GM21447 (cell line): ENCODE measurements at regions not wholly inside any gene's neighbourhood (a gene's known extent, or its start where the extent isn't known, plus 50 kb on each side); places are given as distances from the start of the nearest gene placed in this dataset.

Experiments used
- ATAC-seq: cut with Tn5 transposase; IDR thresholded peaks from one replicate; pipeline ENCODE4 v1.9.1; 2021; ENCODE audit not compliant: unreplicated experiment

DNA sequence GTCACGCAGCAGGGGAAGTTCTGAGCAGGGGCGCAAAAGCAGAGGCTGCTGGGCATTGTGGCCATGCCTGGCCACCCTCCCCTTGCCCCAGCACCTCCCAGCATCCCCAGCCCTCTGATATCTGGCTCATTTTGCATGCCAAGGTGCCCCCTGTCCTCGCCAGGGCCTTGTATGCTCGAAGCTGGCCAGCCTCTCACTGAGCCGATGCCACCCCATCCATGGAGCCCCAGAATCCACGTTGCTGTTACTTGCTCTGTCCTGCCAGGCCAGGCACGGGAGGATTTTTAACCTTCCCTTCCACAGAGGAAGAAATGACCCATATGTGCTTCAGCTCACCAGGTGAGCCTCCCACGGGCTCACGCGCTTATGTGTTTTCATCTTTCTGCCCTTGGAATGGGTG lies 413.4 kb downstream of the BCL11B start:
- ATAC-seq: no peak

DNA sequence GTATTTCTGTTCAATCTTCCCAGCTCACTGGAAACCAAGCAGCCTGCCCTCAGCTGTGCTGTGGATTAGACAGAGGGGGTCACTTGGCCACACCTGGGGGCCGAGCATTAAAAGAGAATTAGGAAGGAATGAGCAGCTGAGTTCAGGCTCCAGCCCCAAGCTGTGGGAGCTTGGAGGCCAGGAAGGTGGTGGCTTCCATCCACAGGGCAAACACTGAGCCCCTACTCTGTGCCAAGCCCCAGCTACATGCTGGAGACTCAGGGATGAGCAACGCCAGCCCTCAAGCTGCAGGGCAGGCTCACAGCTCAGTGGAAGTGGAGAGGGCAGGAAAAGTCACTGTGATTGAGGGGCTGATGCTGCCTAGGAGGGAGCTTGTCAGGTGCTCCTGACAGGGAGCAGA lies 412.7 kb downstream of the BCL11B start:
- ATAC-seq: no peak

DNA sequence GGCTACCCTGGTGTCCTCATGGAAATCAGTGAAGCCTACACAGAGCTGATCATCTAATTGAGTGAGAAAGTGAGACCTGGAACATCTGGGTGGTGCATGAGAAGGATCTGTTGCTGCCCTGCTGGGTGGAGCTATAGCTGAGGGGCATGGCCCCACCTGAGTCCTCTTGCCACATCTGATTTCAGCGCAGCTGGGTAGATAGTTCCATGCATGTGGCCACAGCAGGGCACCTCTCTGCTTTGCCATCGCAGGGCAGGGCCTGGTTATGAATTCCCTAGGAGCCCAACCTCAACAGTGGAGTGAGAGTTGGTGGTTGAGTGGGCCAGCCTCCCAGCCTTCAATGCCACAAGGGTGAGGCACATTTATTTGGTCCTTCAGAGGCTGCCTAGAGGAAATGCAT lies 407.8 kb downstream of the BCL11B start:
- ATAC-seq: no peak

DNA sequence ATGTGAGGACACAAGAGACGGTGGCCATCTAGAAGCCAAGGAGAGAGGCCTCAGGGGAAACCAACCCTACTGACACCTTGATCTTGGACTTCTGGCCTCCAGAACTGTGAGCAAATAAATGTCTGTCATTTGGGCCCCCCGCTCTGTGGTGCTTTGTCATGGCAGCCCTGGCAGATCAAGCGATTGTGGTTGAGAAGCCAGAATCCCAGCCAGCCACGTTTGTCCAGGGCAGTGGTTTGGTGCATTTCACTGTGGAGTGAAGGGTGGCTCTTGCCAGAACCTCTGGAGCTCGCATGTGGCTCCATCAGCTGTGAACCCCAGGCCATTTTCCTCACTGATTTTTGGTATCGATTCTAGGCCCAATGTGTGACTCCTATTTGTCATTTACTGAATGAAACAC lies 404.9 kb downstream of the BCL11B start:
- ATAC-seq: no peak

DNA sequence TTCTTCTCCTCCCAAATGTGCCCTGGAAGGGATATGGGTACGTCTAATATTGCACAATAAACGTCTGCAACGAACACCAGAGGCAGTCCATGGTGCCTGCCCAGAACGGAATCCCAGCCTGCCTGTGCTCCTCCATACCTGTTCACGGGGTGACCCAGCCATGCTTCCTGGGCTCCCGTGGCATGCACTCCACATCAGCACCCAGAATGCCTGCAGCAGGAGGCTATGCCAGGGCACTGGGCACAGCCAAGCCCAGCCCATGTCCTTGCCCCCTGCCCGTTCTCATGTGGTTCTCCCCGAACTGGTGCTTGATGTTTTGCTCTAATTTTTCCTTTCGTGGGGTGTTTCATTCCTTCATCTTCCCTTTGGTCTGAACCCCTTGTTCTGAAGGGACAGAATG lies 404.3 kb downstream of the BCL11B start:
- no peak for ATAC-seq

DNA sequence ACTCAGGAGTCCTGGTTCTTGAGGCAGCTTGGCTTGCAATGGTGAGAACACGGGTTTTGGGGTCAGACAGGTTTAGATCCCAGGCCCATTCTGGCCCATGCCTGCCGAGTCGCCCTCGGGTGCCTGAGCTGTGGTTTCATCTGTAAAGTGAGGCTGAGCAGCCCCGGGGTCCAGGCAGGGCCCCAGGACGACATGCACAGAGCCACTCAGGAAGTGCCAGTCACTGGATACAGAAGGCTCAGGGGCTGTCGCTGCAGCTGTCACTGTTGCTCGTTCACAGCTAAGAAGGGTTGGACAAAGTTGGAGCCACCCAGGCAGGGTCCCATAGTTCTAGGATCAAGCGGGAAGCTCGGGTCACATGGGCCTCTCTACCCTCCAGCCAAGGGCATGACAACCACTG lies 403.1 kb downstream of the BCL11B start:
- ATAC-seq: no peak

DNA sequence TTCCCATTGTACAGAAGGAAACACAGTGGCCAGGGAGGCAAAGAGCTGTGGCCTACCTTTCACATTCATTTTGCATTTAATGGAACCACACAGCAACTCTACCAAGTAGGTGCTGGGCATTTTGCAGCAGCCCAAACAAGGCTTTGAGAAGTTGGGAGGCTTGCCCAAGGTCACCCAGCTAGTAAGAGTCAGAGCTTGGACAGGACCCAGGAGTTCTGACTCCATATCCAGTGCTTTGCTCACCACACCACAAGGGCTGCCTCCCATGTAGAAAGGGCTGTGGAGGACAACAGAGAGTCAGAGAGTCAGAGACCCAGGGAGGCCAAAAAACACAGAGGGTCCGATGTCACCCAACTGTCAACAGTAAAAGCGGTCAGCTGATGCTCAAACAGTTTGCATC lies 400.2 kb downstream of the BCL11B start:
- no peak for ATAC-seq

DNA sequence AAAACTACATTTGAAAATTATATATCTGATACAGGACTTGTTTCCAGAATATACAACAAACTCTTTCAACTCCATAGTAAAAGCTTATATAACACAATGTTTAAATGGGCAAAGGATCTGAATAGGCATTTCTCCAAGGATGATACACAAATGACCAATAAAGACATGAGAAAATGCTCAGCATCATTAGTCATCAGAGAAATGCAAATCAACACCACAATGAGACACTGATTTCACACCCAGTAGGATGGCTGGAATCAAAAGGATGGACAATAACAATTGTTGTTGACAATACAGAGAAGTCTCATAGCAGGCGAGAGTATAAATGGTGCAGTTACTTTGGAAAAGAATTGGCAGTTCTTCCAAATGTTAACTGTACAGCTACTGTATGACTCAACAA lies 394.9 kb downstream of the BCL11B start:
- ATAC-seq: no peak

DNA sequence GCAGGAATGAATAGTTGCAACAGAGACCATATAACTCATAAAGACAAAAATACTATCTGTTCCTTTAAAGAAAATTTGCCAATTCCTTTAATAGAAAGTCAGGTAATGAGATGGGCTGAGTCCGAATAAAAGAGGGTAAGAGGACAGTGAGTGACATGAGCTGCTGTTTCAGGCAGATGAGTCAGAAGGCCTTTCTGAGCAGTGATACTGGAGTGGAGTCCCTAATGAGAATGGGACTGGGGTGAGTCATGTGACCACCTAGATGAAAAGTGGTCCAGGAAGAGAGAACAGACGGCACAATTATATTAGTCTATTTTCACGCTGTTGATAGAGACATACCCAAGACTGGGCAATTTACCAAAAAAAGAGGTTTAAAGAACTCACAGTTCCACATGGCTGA lies 393.7 kb downstream of the BCL11B start:
- ATAC-seq: no peak

DNA sequence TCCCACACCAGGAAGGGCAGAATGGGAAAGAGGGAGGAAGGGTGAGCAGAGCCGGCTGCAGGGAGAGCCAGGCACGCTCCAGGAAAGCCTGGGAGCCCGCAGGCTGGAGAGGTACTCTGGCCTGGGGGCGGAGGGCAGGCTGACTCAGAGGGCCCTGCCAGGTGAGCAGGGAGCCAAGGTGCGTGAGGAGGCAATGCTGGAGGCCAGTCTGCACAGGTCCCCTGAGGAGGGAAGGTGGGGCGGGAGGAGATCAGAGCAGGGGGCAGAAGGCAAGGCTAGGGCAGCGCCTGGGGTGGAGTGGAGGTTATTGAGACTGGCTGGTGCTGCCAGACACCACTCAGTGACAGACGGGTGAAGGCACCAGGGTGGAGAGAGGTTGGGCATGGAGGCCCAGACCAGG lies 385.0 kb downstream of the BCL11B start:
- ATAC-seq: no peak

DNA sequence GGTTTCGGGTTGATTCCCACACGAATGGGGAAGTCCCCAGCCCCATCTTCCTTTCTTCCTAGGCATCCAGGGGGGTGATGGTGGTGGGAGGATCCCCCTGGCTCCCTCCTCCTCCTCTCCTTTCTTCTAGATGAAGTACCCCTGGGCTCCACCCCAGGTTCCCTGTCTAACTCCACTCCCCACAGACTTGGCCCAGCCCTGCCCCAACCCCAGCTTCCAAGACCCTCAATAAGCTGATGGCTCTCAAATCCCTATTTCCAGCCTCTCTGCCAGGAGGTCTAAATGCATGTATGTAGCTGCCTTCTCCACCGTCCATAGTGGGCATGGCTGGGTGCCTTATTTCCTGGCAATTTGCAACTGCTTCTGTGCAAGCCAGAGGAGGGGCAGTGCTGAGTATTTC lies 383.7 kb downstream of the BCL11B start:
- no peak for ATAC-seq

DNA sequence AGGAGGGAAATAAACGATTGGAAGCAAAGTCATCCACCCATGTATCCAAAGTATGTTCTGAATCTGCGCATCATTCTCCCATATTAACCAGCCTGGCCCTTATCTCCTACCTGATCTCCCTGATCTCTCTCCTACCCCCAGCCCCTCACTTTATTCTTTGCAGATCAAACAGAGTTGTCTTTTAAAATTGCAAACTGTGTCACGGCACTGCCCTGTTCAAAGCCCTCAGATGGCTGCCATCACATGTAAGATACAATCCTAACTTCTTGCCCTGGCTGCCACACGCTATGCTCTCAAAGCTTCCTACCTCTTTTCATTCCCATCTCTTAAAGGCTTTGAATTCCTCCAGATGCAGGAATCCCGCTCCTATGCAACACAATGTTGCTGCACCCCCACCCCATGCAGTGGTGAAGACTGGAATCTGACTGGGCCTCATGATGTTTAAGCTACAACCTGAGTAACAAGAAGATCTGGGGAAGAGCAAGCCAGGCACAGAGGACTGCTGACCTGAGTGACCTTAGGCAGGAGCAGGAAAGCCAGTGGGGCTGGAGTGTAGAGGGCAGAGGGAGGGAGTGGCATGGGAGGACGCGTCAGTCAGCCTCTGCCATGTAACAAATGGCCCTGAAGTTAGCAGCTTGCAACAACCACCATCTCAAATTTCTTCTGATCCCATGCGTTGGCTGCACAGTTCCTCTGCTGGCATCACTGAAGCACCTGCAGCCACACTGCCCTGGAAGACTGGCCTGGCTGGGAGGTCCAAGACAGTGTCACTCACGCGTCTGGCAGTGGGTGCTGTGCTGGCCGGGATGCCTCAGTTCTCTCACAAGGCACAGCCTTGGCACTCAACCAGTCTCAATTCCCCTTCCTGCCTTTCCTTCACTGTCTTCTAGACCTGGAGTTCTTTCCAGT lies 382.8 kb downstream of the BCL11B start:
- ATAC-seq: no peak

DNA sequence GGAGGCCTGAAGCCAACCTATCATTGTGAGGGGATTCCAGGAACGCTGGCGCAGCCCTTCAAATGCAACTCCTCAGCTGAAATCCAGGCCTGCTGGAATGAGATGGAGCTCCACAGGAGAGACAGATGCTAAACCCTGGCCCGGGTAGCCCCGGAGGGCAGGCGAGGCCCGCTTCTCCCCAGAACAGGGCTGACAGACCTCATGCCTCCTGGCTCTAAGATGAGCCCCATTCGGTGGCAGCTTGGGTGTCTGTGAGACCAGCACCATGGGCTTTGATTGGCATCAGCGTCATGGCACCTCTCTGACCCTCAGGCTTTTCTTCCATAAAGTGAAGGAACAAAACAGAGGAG lies 382.2 kb downstream of the BCL11B start:
- ATAC-seq: no peak

DNA sequence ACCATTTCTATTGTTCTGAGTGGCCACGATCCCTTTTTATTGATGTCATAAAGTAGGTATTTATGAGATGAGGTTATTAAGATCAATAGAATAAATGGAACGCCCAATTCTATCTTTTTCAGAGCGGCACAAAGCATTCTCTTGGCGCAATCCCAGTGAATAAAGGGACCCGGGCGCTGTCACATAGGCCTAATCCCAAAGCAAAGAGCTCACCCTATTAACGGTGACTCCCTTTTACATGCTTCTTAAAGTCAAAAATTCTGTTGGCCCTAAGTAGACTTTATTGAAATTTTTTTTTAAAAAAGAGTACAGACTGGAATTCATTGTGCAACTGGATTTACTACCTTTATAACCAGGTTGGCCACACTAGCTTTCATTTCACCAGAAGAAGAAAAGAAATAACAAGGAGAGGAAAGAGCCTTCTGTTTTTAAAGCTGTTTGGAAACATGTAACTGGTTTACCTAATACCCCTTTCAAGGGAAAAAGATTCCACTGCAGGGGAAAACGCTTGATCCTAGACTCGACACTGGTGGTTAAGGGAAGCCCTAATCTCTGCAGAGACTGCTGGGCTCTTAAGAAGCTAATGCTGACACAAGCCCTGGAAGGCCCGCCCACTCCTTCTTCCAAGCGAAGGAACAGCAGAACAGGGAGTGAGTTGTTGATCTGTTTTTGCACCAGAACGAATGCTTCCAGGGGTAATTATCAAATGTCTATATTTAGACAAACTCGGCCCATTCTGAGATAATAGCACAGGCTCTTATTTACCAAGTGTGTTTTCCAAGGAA lies 381.2 kb downstream of the BCL11B start:
- no peak for ATAC-seq

DNA sequence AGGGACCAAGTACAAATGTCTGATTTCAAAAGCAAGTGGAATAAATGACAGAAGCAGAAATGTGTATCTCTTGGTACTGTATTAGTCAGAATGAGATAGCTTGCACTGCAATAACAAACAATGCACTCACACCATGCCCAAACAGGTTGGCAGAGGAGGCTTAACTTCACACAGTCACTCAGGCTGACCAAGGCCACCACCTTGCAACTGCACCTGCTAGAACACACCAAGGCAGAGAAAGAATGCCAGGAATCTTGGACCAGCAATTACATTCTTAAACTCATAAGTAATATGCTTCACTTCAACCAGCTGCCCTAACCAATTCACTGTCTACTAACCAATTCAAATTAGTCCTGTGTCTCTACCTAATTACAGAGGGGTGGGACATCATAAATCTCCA lies 378.3 kb downstream of the BCL11B start:
- no peak for ATAC-seq

DNA sequence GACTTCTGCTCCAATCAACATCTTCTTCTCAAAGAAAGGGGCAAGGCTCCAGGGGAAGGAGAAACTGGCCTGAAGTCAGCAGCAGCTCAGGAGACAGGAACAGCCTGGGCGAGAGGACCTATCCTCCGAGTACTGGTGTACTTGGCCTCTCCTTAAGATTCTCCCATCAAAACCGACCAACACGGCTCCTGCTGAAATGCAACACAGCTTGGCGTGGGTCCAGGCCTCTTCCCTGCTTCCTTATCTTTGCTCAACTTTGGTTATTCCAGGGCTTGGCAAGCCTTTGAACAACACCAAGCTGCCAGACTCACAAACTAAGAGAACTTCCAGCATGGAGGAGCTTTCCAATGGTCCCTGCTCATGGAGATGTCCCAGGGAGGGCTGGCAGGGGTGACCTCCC lies 377.4 kb downstream of the BCL11B start:
- no peak for ATAC-seq

DNA sequence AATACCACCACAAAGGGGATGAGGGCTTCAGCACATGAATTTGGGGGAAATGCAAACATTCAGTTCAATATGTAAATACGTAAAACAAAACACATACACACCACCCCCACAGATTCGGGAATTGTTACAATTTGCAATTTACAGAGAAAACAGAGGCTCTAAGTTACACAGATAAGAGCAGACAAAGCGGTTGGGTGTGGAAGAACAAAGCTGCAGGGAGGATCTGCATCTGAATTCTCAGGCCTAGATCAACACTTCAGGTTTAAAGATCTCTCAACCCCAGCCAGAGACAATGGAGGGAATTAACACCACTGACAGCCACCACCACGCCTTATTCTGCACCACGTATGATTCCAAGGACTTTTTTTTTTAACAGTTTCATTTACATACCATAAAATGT lies 375.5 kb downstream of the BCL11B start:
- ATAC-seq: no peak

DNA sequence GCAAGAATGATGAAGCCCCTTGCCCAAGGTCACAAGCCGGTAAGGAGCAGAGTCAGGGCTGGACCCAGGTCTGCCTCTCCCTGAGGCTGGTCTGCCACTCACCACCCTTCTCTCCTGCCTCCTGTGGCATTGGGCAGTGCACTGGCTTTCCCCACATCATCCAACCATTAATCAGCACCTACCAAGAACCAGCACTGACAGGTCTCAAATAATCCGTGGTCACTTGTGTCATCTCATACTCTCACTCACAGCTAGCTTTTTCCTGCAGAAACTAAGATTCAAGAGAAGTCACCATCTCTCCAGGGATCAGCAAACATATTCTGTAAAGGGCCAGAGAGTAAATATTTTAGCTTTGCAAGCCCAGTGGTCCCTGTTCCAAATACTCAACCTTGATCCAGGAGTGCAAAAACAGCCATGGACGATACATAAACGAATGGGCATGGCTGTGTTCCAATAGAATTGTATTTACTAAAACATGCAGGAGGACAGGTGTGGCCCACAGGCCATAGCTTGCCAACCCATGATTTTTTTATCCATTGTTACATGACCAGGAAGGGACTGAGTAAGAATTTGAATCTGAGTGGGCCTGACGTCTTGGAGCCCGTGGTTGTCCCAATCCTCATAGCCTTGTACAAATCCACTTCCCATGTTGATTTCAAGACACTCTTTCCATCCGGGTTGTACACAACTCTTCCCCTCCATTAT lies 374.2 kb downstream of the BCL11B start:
- ATAC-seq: no peak

DNA sequence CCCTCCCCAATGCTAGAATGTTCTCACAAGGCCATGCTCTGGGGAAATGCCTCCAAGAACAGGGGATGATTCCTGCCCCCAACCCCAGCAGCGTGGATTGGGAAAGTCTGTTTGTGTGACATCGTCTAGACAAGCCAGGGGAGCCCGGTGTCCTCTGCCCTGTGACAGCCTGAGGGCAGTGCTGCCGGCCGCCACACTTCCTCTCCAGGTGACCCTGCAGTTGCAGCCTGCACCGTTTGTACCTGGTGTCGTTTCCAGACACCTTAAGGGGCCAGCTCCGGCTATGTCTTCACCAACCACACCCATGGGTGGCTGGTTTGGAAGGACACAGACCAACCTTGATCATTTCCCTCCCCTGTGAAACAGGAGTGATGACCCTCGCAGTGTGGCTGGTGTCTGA lies 372.6 kb downstream of the BCL11B start:
- no peak for ATAC-seq

DNA sequence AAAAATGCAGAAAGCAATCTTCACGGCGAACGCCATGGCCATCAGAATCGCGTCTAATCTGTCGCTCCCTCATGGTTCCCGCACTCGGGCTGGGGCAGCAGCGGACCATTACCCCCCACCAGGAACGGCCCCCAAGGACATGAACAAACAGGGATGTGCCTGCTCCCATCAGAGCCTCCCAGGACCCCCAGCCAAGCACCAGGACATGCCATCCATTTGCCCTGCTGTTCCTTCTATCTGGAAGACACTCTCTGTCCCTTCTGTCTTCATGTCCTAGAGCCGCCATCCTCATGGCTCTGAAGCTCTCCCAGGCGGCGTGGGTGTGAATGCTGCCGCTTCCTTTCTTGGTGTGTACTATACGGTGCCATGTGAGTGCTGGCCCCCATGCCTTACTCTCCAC lies 371.8 kb downstream of the BCL11B start:
- ATAC-seq: no peak

DNA sequence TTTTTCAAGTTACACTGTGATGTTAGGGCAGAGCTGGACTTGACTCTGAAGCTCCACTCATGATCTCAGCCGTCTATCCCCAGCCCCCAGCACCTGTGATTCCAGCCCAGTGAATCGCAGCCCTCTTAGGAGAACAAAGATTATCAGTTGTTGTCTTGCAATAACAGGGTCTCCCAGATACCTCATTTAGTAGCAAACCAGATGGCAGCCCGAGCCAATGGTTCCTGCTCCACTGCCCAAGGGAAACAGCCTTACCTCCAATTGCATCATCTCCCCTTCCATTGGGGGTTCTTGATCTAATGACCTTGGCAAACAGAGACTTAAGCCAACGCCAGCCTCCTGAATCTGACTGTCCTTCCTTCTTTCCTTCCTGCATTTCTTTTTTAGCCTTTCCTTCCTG lies 371.2 kb downstream of the BCL11B start:
- ATAC-seq: no peak
